ENCODE measurements at regions not wholly inside any gene's neighbourhood (a gene's known extent, or its start where the extent isn't known, plus 50 kb on each side); places are given as distances from the start of the nearest gene placed in this dataset.
"Not testable (repeated sequence)": the region's sequence is repeated elsewhere in the genome, so short reads cannot be mapped to it uniquely, and the experiment has no call there.

- DNase-seq (ENCODE audit: low read depth) = peak; percentile 20
Measured at GRCh38 chr9:100714372-100715099, 136.7 kb downstream of the CAVIN4 start.

- no peak for DNase-seq (ENCODE audit: low read depth)
Measured at GRCh38 chr9:100715100-100715380, 137.2 kb downstream of the CAVIN4 start.

- DNase-seq (ENCODE audit: low read depth) = no peak
Measured at GRCh38 chr9:100718717-100719116, 140.8 kb downstream of the CAVIN4 start.

- DNase-seq (ENCODE audit: low read depth) = no peak
Measured at GRCh38 chr9:100720922-100721321, 143.0 kb downstream of the CAVIN4 start.

- DNase-seq (ENCODE audit: low read depth) = no peak
Measured at GRCh38 chr9:100724886-100725285, 147.0 kb downstream of the CAVIN4 start.

GRCh38 chr9:100725371-100725770, 147.5 kb downstream of the CAVIN4 start:
- no peak for DNase-seq (ENCODE audit: low read depth)

GRCh38 chr9:100729336-100729895, 151.5 kb downstream of the CAVIN4 start:
- DNase-seq (ENCODE audit: low read depth) = no peak

- no peak for DNase-seq (ENCODE audit: low read depth)
Measured at GRCh38 chr9:100730086-100730485, 152.2 kb downstream of the CAVIN4 start.

GRCh38 chr9:100731038-100731556, 153.2 kb downstream of the CAVIN4 start:
- no peak for DNase-seq (ENCODE audit: low read depth)

- no peak for DNase-seq (ENCODE audit: low read depth)
Measured at GRCh38 chr9:100731557-100731956, 153.7 kb downstream of the CAVIN4 start.

- DNase-seq (ENCODE audit: low read depth) = no peak
Measured at GRCh38 chr9:100739208-100739607, 161.3 kb downstream of the CAVIN4 start.

GRCh38 chr9:100739666-100740065, 161.8 kb downstream of the CAVIN4 start:
- no peak for DNase-seq (ENCODE audit: low read depth)

- not testable (repeated sequence) for DNase-seq (ENCODE audit: low read depth)
Measured at GRCh38 chr9:100748930-100749329, 171.1 kb downstream of the CAVIN4 start.

- DNase-seq (ENCODE audit: low read depth) = no peak
Measured at GRCh38 chr9:100756217-100756616, 178.3 kb downstream of the CAVIN4 start.

GRCh38 chr9:100759215-100759614, 181.3 kb downstream of the CAVIN4 start:
- no peak for DNase-seq (ENCODE audit: low read depth)

- no peak for DNase-seq (ENCODE audit: low read depth)
Measured at GRCh38 chr9:100761276-100761802, 183.5 kb downstream of the CAVIN4 start.

GRCh38 chr9:100774326-100774725, 196.4 kb downstream of the CAVIN4 start:
- no peak for DNase-seq (ENCODE audit: low read depth)

- DNase-seq (ENCODE audit: low read depth) = no peak
Measured at GRCh38 chr9:100774962-100775361, 197.1 kb downstream of the CAVIN4 start.

- DNase-seq (ENCODE audit: low read depth) = no peak
Measured at GRCh38 chr9:100775912-100776311, 198.0 kb downstream of the CAVIN4 start.

GRCh38 chr9:100784755-100785154, 206.9 kb downstream of the CAVIN4 start:
- no peak for DNase-seq (ENCODE audit: low read depth)

- DNase-seq (ENCODE audit: low read depth) = no peak
Measured at GRCh38 chr9:100785946-100786345, 208.1 kb downstream of the CAVIN4 start.

GRCh38 chr9:100794738-100795269, 216.9 kb downstream of the CAVIN4 start:
- DNase-seq (ENCODE audit: low read depth) = no peak

- no peak for DNase-seq (ENCODE audit: low read depth)
Measured at GRCh38 chr9:100803956-100804355, 224.6 kb upstream of the PLPPR1 start.

All from HS-27A (cell line).